GM21381 (cell line): ENCODE measurements at regions not wholly inside any gene's neighbourhood (a gene's known extent, or its start where the extent isn't known, plus 50 kb on each side); places are given as distances from the start of the nearest gene placed in this dataset.

Experiments used
- ATAC-seq: cut with Tn5 transposase; IDR thresholded peaks from one replicate; pipeline ENCODE4 v1.9.1; 2021; ENCODE audit warnings: mild to moderate bottlenecking, moderate library complexity; ENCODE audit not compliant: unreplicated experiment

- no peak for ATAC-seq
Measured at GRCh38 chr1:204736836-204737235, 51.3 kb upstream of the LRRN2 start.

- no peak for ATAC-seq
Measured at GRCh38 chr1:204738506-204738905, 53.0 kb upstream of the LRRN2 start.

GRCh38 chr1:204740354-204740753 is 54.8 kb upstream of the LRRN2 start:
- no peak for ATAC-seq

GRCh38 chr1:204741440-204741839 is 55.9 kb upstream of the LRRN2 start:
- ATAC-seq: no peak

GRCh38 chr1:204742676-204743251 is 57.2 kb upstream of the LRRN2 start:
- no peak for ATAC-seq

GRCh38 chr1:204744107-204744779 is 58.7 kb upstream of the LRRN2 start:
- ATAC-seq: no peak

- no peak for ATAC-seq
Measured at GRCh38 chr1:204746838-204747442, 61.4 kb upstream of the LRRN2 start.

- no peak for ATAC-seq
Measured at GRCh38 chr1:204751480-204751879, 65.9 kb upstream of the LRRN2 start.

GRCh38 chr1:204751883-204752687 is 66.5 kb upstream of the LRRN2 start:
- ATAC-seq: no peak

- no peak for ATAC-seq
Measured at GRCh38 chr1:204752688-204753040, 67.1 kb upstream of the LRRN2 start.

- no peak for ATAC-seq
Measured at GRCh38 chr1:204754821-204755220, 69.3 kb upstream of the LRRN2 start.

GRCh38 chr1:204756349-204756748 is 70.8 kb upstream of the LRRN2 start:
- no peak for ATAC-seq

- ATAC-seq: no peak
Measured at GRCh38 chr1:204756811-204757210, 71.3 kb upstream of the LRRN2 start.

- no peak for ATAC-seq
Measured at GRCh38 chr1:204758601-204759000, 73.1 kb upstream of the LRRN2 start.

- no peak for ATAC-seq
Measured at GRCh38 chr1:204760350-204760749, 74.8 kb upstream of the LRRN2 start.

- no peak for ATAC-seq
Measured at GRCh38 chr1:204760757-204761156, 75.2 kb upstream of the LRRN2 start.

GRCh38 chr1:204763773-204764427 is 78.4 kb upstream of the LRRN2 start:
- peak; percentile 93 for ATAC-seq

GRCh38 chr1:204769997-204770396 is 84.5 kb upstream of the LRRN2 start:
- ATAC-seq: no peak

- no peak for ATAC-seq
Measured at GRCh38 chr1:204771358-204771757, 85.8 kb upstream of the LRRN2 start.

GRCh38 chr1:204773246-204773645 is 87.7 kb upstream of the LRRN2 start:
- no peak for ATAC-seq

GRCh38 chr1:204775546-204775945 is 90.0 kb upstream of the LRRN2 start:
- ATAC-seq: no peak
